Suppressor macrophage treated with lipopolysaccharide for 4 hours (primary cell): ENCODE measurements at regions not wholly inside any gene's neighbourhood (a gene's known extent, or its start where the extent isn't known, plus 50 kb on each side); places are given as distances from the start of the nearest gene placed in this dataset.

Experiments used
- DNase-seq: peaks from one replicate; pipeline ENCODE4 v3.0.0-alpha.2; 2020

DNA sequence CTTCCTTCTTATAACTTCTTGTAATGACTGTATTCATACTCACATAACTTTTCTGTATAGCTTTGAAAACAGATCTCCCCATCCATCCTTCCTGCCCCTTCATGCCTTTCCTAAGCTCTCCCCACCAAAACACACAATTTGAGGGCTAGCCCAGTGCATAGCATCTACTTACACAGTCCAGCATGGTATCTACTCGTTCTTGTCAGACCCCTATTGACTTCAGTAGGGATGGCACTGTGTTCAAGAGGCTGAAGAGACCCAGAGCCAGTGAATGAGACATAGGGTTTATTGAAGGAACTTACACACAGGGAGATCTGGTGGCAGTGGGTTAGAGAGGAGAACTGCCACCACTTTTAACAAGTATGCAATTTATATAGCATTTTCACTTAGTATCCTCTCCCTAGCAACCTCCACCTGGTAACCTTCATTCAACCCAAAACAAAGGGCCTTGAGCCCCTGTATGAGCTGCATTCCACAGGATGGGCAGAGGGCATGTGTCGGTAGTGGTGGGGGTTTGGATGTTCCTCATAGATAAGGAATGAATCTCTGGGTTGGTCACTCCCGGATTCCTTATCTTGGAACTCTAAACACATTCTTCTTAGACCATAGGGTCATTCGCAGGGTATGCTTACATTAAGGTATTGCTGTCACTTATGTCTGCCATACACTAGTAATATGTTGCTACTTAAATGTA lies 64.9 kb upstream of the GNG12 start:
- DNase-seq: no peak

- DNase-seq: no peak
These were observed 64.1 kb upstream of the GNG12 start for GRCh38 chr1:67897270-67897949.

GRCh38 chr1:67896826-67897225 lies 63.6 kb upstream of the GNG12 start:
- no peak for DNase-seq

DNA sequence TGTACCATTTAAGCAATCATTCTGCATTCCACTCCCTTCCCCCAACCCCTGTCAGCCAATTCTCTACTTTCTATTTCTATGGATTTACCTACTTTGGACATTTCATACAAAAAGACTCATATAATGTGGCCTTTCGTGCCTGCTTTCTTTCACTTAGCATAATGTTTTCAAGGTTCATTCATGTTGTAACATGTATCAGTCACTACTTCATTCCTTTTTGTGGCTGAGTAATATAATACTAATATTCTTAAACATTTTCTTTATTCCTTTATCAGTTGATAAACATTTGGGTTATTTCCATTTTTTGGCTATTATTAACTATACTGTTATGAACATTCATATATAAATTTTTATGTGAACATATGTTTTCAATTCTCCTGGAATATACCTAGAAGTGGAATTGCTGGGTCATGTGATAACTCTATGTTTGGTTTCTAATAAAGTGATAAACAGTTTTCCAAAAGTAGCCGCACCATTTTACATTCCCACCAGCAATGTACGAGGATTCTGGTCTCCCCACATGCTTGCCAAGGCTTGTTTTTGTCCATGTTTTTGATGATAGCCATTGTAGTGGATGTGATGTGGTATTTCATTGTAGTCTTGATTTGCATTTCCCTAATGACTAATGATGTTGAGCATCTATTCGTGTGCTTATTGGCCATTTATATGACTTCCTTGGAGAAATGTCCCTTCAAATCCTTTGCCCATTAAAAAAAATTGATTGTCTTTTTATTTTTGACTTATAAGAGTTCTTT lies 61.9 kb upstream of the GNG12 start:
- no peak for DNase-seq

DNA sequence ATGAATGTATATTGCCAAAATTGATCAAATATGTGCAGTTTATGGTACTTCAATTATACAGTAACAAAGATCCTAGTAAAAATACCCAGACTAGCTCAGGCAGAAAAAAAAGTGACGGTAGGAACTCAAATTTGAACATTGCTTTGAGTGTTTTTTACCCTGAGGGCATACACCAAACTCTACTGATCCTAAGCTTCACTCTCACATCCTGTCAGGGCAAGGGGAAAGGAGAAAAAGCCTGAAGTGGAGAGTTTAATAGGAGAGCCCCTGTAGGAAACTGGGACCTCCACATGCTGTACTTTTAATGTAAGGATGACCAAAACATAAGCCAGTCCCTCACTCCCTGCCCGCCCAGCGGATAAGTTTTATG lies 59.8 kb upstream of the GNG12 start:
- DNase-seq: no peak

DNA sequence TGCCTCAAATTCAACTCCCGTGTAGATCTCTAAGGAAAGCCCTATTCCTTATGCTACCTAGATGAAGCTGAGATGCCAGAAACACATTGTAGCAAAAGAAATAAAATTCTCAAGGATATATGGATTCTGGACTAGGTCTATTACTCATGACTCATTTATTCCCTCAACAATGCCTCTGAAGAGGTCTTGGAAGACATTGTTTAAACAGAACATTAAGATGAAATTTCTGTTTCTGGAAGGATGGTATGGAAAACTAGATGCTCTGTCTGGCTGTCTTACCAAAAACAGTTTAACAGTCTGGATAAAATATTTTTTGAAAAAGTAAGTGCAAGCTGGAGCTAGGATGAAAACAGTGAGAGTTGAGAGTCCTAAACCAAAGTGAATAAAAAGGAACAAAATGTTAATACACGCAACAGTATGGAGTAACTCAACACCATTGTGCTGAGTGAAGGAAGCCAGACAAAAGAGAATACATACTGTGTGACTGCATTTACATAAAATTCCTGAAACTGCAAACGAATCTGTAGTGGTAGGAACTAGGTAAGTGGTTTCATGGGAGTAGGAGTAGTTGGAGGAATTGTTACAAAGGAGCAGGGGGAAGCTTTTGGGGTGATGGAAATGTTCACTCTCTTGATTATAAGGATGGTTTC lies 59.3 kb upstream of the GNG12 start:
- no peak for DNase-seq

DNA sequence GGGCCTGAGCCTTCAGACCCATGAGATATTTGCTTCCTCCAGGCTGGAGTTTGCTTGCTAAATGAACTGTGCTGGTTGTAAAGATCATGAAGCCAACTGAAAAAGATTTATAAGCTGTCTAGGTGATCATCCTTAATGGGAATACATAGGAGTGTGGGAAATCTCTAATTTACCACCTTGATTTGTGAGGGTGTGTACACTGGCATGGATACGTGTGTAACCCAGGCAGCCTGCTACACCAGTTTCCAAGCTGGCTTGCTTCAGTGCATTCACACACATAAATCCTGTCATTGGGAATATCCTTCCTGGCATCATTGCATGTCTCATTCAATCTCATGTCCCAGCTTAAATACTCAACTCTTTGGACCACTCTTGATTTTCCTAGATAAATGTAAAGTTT lies 57.6 kb upstream of the GNG12 start:
- no peak for DNase-seq

- DNase-seq: peak; percentile 74
These were observed 56.8 kb upstream of the GNG12 start for GRCh38 chr1:67889953-67890567.

- no peak for DNase-seq
These were observed 56.2 kb upstream of the GNG12 start for GRCh38 chr1:67889466-67889865.

GRCh38 chr1:67888216-67889106 lies 55.2 kb upstream of the GNG12 start:
- DNase-seq: no peak

DNA sequence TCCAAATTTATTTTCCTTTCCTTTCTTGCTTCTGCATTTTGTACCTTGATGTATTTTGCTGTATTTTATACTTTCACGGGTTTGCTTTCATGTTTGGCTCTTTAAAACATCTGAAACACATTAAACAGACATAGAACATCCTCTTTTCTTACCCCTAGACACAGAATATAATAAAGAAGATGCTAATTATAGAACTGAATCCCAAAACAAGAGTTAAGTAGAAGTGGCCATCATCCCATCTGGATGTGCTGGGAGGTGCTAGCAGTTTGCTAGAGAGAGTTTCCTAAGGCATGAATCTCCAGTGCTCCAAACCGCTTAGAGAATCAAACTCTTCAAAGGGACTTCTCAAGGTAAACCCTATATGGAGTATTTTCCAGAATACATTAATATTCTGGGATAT lies 53.9 kb upstream of the GNG12 start:
- no peak for DNase-seq

DNA sequence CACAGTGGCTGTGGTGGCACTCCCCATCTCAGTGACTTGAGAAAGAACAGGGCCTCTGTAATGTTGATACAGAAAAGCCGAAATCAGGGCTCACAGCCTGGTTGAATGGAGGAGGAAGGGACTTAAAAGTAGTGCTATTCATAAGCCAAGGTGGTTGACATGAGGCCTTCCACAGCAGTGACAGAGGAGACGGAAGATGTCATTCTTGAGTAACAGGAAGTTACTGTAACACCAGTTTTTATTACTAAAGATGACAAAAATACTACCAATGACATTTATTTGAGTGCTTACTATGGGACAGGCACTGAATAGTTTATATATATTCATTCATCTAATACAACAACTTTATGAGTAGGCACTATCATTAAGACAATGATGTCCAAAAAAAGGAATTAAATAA lies 52.8 kb upstream of the GNG12 start:
- peak; percentile 44 for DNase-seq

DNA sequence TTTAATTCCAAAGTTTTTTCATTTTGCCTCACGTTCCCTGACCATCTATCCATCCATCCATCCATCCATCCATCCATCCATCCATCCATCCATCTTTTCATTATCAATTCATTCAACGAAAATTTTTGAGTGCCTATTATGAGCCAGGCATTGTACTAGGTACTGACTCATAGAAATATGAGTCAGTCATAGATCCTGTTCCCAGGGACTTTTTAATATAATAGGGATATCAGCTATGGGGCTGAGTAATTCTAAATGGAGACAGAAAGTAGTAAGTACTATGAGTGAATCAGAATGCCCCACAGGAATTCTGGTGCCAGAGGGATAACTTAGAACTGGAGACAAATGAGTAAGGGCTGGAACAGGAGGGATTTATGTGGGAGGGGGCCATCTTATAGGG lies 49.8 kb upstream of the GNG12 start:
- DNase-seq: no peak
